HG02885 (cell line): ENCODE measurements at regions not wholly inside any gene's neighbourhood (a gene's known extent, or its start where the extent isn't known, plus 50 kb on each side); places are given as distances from the start of the nearest gene placed in this dataset.
A peak's percentile ranks its signal among the peaks of the same experiment; 100 is the strongest.

Experiments
- ATAC-seq: cut with Tn5 transposase; IDR thresholded peaks from one replicate; pipeline ENCODE4 v1.9.1; 2021; ENCODE audit warnings: mild to moderate bottlenecking; ENCODE audit not compliant: unreplicated experiment, poor library complexity

DNA sequence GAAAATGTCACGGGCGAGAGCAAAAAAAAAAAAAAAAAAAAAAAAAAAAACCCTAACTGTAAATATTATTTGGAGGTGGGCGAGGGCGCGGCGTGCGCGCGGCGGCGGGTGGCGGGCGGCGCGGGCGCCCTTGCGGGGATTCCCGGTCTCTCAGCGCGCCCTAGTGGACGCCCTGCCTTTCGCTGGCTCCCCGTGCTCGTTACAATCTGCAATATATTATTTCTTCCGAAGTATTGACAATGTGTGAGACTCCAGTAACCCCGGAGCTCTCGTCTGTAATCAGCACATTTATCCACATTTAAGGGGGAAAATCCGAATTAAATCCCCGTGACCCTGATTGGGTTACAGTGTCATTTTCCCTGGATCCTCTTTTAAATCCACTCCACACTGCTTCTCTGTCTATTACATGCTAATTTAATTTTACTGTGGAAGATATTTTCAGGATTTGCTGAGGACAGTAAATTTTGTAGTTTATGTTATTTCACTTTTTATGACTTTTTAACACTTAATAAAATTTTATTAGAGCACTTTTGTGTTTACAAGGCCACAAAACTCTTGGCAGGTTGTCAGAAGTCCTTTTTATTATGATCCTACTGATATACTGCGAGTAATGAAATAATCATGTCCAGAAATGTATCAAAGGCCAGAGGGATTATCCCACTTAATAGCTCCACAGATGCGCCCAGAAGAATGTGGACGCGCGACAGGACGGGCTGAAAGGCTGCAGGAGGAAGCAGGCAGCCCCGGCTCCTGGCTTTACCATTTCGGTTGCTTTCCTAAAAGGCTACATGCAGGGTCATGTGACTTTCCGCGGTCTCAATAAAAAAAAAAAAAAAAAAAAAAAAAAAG is 369.1 kb downstream of the MTX2 start:
- peak; percentile 73 for ATAC-seq

GRCh38 chr2:176639016-176639343 is 369.7 kb downstream of the MTX2 start:
- no peak for ATAC-seq

GRCh38 chr2:176639671-176640070 is 370.4 kb downstream of the MTX2 start:
- ATAC-seq: no peak

- no peak for ATAC-seq
Measured at GRCh38 chr2:176641436-176641835, 372.2 kb downstream of the MTX2 start.

- ATAC-seq: peak; percentile 82
Measured at GRCh38 chr2:176642074-176642473, 372.8 kb downstream of the MTX2 start.

GRCh38 chr2:176643646-176644045 is 374.4 kb downstream of the MTX2 start:
- ATAC-seq: no peak

DNA sequence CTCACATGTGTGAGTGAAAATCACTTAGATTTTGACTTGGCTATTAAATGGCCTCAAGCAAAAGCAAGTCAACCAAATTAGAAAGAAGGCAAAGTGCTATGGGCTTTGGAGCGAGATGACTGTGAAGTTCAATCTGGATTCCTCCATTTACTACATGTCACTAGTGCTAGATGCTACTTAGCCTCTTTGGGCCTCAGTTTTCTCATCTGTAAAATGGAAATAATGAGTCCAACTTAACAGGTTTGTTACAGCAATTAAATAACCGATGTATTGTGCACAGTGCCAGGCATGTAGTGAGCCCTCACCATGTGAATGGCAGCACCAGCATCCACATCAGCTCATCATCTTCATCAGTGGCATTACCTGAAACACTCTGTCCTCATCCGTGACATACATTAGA is 376.3 kb downstream of the MTX2 start:
- no peak for ATAC-seq

- no peak for ATAC-seq
Measured at GRCh38 chr2:176646033-176646615, 376.9 kb downstream of the MTX2 start.

- no peak for ATAC-seq
Measured at GRCh38 chr2:176647325-176648165, 378.3 kb downstream of the MTX2 start.

DNA sequence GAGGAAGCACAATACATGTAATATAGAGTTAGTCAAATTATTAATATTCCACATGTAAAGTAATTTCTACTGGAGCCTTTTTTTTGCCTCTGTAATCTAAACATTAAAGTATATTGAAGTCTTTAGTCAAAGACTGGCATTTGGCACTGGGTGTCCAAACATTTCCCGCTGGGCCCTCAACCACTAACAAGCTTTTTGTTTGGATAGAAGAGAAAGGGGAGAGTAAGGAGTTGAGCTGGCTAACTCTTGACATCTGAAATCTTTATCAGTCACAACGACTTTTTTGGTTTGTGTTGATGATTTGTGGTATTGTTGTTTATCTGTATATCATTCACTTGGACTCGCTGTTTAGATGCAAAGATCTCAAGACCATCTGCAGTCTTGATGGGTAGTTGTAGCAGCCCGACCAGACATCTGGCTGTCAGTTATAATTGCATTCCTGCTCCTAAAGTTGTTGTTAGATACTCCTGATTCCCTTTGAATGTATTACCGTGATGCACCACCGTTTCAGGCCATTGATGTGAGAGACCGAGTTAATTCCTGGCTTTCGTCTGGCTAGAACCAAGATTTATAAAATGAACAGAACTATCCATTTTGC is 379.6 kb downstream of the MTX2 start:
- ATAC-seq: no peak

GRCh38 chr2:176650104-176650837 is 381.0 kb downstream of the MTX2 start:
- no peak for ATAC-seq

GRCh38 chr2:176650838-176651555 is 381.8 kb downstream of the MTX2 start:
- ATAC-seq: no peak

- peak; percentile 63 for ATAC-seq
Measured at GRCh38 chr2:176652300-176653182, 383.3 kb downstream of the MTX2 start.

DNA sequence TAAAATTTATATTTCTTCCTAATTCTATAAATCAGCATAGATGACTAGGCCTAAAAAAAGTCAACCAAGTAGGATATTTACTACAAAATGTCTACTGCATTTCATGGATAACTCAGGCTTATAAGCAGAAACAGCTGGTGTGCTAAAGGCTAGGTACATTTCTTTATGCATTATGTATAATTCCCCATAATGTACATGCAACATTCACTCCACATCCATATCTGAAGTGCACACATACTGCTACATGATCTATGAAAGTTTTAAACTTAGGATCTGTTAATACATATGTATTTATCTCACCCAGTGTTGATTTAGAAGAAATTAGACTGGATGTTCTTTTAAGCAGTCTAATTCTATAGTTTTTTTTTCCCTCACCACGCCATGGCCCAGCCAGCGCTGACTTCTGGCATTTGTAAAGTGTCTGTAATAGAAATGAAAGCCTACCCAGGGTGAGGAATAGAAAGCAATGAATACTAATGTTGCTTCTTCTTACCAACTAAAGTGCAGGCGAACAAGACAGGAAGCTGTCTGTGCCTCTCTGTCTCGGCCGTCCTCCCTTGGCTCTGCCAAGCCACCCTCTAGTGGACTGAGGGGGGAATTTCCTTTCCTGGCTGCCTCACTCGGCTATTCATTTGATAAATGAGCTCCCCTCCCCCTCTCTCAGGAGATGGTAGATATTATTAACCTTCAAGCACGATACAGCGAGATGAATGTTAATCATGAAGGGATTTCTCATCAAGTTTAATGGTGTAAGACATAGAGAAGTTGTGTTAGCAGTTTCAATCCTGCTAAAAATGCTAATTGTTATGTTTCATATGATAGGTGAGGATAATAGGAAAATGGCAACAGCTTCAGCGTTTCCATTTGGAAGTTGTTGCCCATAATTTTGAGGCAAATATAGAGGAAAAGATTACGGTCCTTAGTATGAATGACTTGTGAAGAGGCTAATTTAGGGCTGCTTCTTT is 384.5 kb downstream of the MTX2 start:
- peak; percentile 85 for ATAC-seq

GRCh38 chr2:176656038-176656775 is 387.0 kb downstream of the MTX2 start:
- ATAC-seq: no peak

DNA sequence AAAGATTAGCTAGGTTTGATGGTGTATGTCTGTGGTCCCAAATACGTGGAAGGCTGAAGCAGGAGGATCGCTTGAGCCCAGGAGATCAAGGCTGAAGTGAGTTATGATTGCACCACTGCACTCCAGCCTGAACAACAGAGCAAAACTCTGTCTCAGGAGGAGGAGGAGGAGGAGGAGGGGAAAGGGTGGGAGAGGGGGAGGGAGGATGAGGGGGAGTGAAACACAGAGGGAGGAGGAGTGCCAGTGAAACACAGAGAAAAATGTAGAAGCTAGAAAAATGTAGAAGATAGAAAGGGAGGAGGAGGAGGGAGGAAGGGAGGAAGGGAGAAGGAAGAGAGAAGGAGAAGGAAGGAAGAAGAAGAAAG is 387.5 kb downstream of the MTX2 start:
- no peak for ATAC-seq

- no peak for ATAC-seq
Measured at GRCh38 chr2:176657393-176657792, 388.2 kb downstream of the MTX2 start.
